NCI-H1930 (cell line): ENCODE measurements at regions not wholly inside any gene's neighbourhood (a gene's known extent, or its start where the extent isn't known, plus 50 kb on each side); places are given as distances from the start of the nearest gene placed in this dataset.
A peak's percentile ranks its signal among the peaks of the same experiment; 100 is the strongest.
"Not testable (repeated sequence)": the region's sequence is repeated elsewhere in the genome, so short reads cannot be mapped to it uniquely, and the experiment has no call there.

Experiments used
- DNase-seq, 2 experiments: peaks; one replicate each; lab custom pipeline; 2025; lab: John Stamatoyannopoulos, UW

- no peak for DNase-seq
These were observed 252.1 kb downstream of the CD83 start for GRCh38 chr6:14369717-14370116.

- DNase-seq: no peak
These were observed 254.0 kb downstream of the CD83 start for GRCh38 chr6:14371530-14371929.

- no peak for DNase-seq
These were observed 255.3 kb downstream of the CD83 start for GRCh38 chr6:14372734-14373489.

GRCh38 chr6:14373648-14374437, 256.3 kb downstream of the CD83 start:
- DNase-seq: no peak

DNA sequence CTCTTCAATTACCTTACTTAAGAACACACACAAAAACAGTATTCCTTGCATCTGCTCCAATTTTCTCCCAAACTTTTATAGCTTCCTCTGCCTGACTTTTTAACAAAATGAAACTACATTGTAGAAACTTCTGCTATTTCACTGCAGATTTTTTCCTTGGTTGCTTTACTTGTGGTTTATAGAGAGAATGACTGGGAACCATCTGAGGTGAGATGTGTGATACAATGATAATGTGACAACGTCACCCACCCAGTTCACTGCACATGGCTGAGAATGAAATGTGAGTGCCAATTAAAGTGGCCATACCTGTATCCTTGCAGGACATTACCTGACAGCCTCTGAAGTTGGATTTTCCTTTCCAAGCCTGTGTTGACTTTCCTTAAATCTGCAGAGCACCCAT, 258.4 kb downstream of the CD83 start:
- no peak for DNase-seq

- no peak for DNase-seq
These were observed 262.0 kb downstream of the CD83 start for GRCh38 chr6:14379568-14379967.

DNA sequence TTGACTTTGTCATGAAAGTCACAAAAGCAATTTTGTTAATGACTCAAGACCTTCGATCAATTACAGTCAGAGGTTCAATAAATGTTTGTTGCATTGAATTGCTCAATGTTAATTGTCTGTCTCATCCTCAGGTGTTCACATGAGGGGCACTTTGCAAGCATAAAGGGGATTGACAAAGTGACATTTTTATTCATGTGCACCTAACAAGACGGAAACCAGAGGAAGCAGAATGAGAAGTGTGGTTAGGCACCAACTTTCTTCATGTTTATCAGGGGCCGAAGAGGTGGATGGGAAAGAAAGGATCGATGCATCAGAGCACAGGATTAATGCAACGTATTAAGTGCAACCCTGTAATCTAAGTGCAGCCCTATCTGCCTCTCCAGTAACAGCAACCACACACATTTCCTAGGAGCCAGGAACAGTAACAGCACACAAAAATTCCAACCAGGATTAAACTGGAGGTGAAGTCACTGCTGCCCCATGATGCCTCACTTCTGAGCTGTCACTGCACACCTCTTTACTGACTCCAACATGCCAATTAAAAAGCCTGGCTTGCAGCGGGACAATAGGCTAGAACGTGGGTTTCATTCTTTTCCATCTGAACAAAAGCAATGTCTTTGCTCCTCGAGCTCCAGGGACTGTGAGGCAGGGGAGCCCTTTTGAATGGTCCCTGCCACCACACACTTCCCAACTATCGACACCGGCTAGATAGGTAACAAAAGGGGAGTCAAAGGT, 262.7 kb downstream of the CD83 start:
- DNase-seq: peak in 1 of 2 experiments; percentile 17

GRCh38 chr6:14380901-14381828, 263.6 kb downstream of the CD83 start:
- peak; percentile 77 to 82 for DNase-seq

GRCh38 chr6:14381829-14382677, 264.5 kb downstream of the CD83 start:
- DNase-seq: peak in 1 of 2 experiments; percentile 29

DNA sequence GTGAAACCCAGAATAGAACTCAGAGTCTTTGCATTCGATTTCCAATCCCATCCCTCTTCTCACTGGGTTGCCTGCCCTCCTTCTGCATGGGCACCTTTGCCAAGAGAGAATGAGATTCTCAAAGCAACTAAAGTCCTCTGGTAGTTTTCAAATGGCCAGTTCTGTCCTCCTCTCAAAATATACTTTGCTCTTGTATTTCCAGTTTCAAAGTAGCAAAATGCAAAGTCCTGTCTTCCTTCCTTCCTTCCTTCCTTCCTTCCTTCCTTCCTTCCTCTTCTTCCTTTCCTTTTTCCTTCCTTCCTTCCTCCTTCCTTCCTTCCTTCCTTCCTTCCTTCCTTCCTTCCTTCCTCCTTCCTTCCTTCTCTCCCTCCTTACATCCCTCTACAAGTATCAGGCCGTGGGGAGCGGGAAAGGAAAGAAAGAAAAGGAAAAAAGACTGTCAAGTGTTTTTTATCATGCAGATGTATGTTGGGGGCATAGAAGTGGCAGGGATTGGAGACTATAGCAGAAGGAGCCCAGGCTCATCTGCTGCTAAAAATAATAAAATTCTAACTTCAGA, 265.2 kb downstream of the CD83 start:
- no peak for DNase-seq

DNA sequence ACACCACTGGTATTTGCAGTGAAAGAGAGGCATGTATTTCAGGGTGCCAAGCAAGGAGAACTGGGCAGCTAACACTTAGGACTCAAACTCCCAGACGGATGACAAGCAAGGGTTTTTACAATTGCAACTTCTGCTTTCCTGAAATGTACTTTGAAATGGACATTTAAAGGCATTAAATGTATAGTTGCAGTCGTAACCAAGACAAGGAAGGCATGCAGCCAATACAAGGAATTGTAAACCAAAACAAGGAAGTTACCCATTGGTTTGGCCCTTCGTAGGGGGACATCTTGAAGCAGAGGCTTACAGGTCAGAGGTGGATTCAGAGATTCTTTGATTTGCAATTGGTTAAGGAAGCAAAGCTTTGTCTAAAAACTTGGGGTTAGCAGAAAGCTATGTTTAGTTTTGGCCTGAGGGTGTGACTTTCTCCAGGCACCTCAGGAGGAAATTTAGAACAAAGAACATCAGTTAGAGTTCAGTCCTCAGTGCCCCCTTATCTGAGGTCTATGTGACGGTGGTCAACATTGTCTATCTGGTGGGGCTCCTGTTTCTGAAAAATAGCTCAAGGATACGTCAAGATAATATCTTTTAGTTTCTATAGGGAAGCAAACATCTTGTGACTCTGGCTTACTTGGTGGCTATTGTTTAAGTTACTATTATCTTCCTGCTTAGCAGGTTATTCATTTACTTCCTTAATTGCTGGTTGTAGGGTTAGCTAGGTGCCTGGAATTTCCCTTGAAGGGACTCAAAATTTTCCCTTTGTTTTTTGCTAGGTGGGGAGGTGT, 266.0 kb downstream of the CD83 start:
- no peak for DNase-seq

- DNase-seq: no peak
These were observed 266.8 kb downstream of the CD83 start for GRCh38 chr6:14384175-14384949.

GRCh38 chr6:14386263-14386662, 268.7 kb downstream of the CD83 start:
- no peak for DNase-seq

DNA sequence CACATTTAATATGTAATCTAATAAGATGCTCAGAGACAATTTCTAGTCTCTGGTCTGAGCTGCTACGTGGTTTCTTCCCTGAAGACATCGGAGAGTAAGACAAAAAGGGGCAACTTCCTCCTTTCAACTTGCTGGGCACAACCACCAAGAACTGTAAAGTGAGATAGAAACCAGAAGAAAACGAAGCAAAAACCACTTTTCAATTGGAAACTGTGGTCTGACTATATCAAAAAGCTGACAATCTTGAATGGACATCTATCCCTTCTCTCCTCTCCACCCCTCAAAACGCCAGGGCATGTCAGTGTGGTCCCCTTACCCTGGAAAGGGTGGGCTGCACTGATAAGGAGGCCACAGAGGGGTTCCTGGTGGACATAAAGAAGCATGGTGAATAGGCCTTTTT, 269.1 kb downstream of the CD83 start:
- no peak for DNase-seq

- DNase-seq: no peak
These were observed 270.8 kb downstream of the CD83 start for GRCh38 chr6:14388371-14388770.

DNA sequence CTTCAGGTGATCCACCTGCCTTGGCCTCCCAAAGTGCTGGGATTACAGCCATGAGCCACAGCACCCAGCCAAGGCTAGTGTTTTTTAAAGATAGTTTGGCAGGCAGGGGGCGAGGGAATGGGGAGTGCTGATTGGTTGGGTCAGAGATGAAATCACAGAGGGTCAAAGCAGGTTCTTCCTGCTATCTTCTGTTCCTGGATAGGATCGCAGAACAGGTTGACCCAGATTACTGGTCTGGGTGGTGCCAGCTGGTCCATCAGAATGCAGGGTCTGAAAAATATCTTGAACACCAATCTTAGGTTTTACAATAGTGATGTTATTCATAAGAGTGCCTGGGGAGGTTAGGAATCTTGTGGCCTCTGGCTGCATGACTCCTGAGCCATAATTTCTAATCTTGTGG, 272.2 kb downstream of the CD83 start:
- not testable (repeated sequence) for DNase-seq

GRCh38 chr6:14390805-14391204, 273.2 kb downstream of the CD83 start:
- no peak for DNase-seq

DNA sequence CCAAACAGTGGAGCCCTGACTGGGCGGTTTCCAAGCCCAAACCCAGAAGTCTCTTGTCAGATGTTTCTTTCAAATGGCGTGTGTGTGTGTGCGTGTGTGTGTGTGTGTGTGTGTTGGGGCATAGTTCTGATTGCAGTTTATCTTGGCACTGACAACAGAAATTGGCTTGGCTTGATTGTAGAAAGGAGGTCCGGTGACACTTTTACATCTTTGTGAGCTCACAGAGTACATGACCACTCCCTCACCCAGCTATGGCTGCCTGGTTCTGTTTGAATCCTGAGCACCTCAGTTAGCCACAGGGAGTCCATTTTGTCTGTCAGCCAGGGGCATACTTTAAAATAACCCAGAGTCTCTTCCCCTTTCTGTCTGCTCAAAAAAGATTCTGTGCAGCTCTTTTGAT, 276.3 kb downstream of the CD83 start:
- no peak for DNase-seq

DNA sequence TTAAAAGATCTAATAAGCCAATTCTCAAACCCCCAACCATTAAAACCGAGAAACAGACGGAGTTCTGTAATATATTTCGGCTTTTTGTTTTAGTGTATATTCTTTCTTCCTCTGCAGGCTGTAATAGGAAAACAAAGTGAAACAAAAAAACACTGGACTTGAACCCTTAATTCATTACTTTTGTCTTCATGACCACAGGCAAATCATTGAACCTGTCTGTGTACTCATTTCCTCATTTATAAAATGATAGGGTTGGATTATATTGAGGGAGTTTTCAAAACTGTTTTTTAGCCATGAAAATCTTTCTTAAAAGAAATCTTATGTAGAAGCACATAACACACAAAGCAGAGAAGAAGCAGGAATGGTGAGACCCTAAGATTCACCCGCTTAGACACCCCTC, 278.8 kb downstream of the CD83 start:
- no peak for DNase-seq
